HEK293 (cell line): ENCODE measurements at regions not wholly inside any gene's neighbourhood (a gene's known extent, or its start where the extent isn't known, plus 50 kb on each side); places are given as distances from the start of the nearest gene placed in this dataset.

Experiments
- CTCF ChIA-PET: fragments of 350-600 bp; formaldehyde crosslinking; extraction: SDS; loops from one replicate; lab custom pipeline; 2021; ENCODE audit warnings: antibody characterized with exemption; lab: Yijun Ruan, JAX
- POLR2A ChIA-PET: fragments of 300-600 bp; formaldehyde crosslinking; extraction: SDS; loops from one replicate; lab custom pipeline; 2020; ENCODE audit warnings: antibody characterized with exemption, inconsistent platforms; lab: Yijun Ruan, JAX
- H3K27ac ChIP-seq: fragments of 200-500 bp; sonication (Bioruptor generic); 2 replicates; pipeline ENCODE4 v1.5.1; 2014; ENCODE audit warnings: low read depth, low read length, control low read depth, inconsistent platforms; ENCODE audit errors: extremely low read depth
- H3K36me3 ChIP-seq, 2 experiments: fragments of 200-500 bp in 1 of 2; sonication (Bioruptor generic) in 1 of 2; 1 replicate in 1 of 2; 2 replicates in 1 of 2; pipeline ENCODE4 v1.5.1; 2014 to 2017; ENCODE audit warnings: inconsistent platforms in 2 of 2, low read length in 2 of 2; ENCODE audit not compliant: control insufficient read depth in 2 of 2, insufficient read depth in 1 of 2
- H3K4me1 ChIP-seq: fragments of 200-500 bp; sonication (Bioruptor generic); 2 replicates; pipeline ENCODE4 v1.5.1; 2014; ENCODE audit warnings: mild to moderate bottlenecking, low read length, inconsistent platforms; ENCODE audit not compliant: control insufficient read depth, insufficient read depth
- H3K4me3 ChIP-seq: 2 replicates; pipeline ENCODE4 v1.5.1; 2011; ENCODE audit warnings: low read depth, mild to moderate bottlenecking, control low read depth, low read length, moderate library complexity
- H3K9me3 ChIP-seq: fragments of 200-500 bp; sonication (Bioruptor generic); 2 replicates; pipeline ENCODE4 v1.5.1; 2014; ENCODE audit warnings: low read depth, low read length, inconsistent platforms; ENCODE audit not compliant: control insufficient read depth, insufficient read depth
- REPIN1 ChIP-seq: fragments of 450-650 bp; formaldehyde crosslinking; IDR thresholded peaks from 2 replicates; pipeline ENCODE4 v1.5.1; 2017; ENCODE audit warnings: missing biosample characterization, missing genetic modification characterization, low read depth
- SP2 ChIP-seq: fragments of 450-650 bp; formaldehyde crosslinking; IDR thresholded peaks from 2 replicates; pipeline ENCODE4 v1.5.1; 2016; ENCODE audit warnings: missing biosample characterization, missing genetic modification characterization
- SP3 ChIP-seq: fragments of 450-650 bp; formaldehyde crosslinking; IDR thresholded peaks from 2 replicates; pipeline ENCODE4 v1.5.1; 2016; ENCODE audit warnings: missing biosample characterization, missing genetic modification characterization
- ZFP69B ChIP-seq: fragments of 450-650 bp; formaldehyde crosslinking; IDR thresholded peaks from 2 replicates; pipeline ENCODE4 v1.5.1; 2016; ENCODE audit warnings: missing biosample characterization, missing genetic modification characterization
- ZNF157 ChIP-seq: fragments of 450-650 bp; formaldehyde crosslinking; IDR thresholded peaks from 2 replicates; pipeline ENCODE4 v1.5.1; 2016; ENCODE audit warnings: missing biosample characterization, missing genetic modification characterization
- ZNF214 ChIP-seq: fragments of 450-650 bp; formaldehyde crosslinking; IDR thresholded peaks from 2 replicates; pipeline ENCODE4 v1.5.1; 2017; ENCODE audit warnings: missing biosample characterization, mild to moderate bottlenecking, missing genetic modification characterization, borderline replicate concordance
- ZNF248 ChIP-seq: fragments of 450-650 bp; formaldehyde crosslinking; IDR thresholded peaks from 2 replicates; pipeline ENCODE4 v1.5.1; 2017; ENCODE audit warnings: missing biosample characterization, missing genetic modification characterization
- ZNF341 ChIP-seq: fragments of 450-650 bp; formaldehyde crosslinking; IDR thresholded peaks from 2 replicates; pipeline ENCODE4; 2016; ENCODE audit warnings: low read depth, missing biosample characterization, missing genetic modification characterization
- ZNF350 ChIP-seq: fragments of 450-650 bp; formaldehyde crosslinking; IDR thresholded peaks from 2 replicates; pipeline ENCODE4 v1.5.0; 2017; ENCODE audit warnings: missing biosample characterization, mild to moderate bottlenecking, missing genetic modification characterization
- ZNF426 ChIP-seq: fragments of 450-650 bp; formaldehyde crosslinking; IDR thresholded peaks from 2 replicates; pipeline ENCODE4 v1.5.1; 2017; ENCODE audit warnings: missing biosample characterization, missing genetic modification characterization, mild to moderate bottlenecking, inconsistent platforms, moderate library complexity
- ZNF521 ChIP-seq: fragments of 450-650 bp; formaldehyde crosslinking; IDR thresholded peaks from 2 replicates; pipeline ENCODE4 v1.5.1; 2017; ENCODE audit warnings: missing biosample characterization, mild to moderate bottlenecking, missing genetic modification characterization
- ZNF561 ChIP-seq: fragments of 450-650 bp; IDR thresholded peaks from 2 replicates; pipeline ENCODE4 v1.5.1; 2018; ENCODE audit warnings: missing biosample characterization, missing genetic modification characterization, borderline replicate concordance
- ZNF677 ChIP-seq: fragments of 450-650 bp; IDR thresholded peaks from 2 replicates; pipeline ENCODE4 v1.5.0; 2018; ENCODE audit warnings: missing biosample characterization, mild to moderate bottlenecking, missing genetic modification characterization, moderate library complexity
- TF ChIP-seq, protein P1 (sequence below): fragments of 450-650 bp; formaldehyde crosslinking; IDR thresholded peaks from 2 replicates; pipeline ENCODE4 v1.5.1; 2017; ENCODE audit warnings: missing biosample characterization, missing genetic modification characterization
- TF ChIP-seq, protein P2 (sequence below): IDR thresholded peaks from 2 replicates; pipeline ENCODE4 v1.6.1; 2011; ENCODE audit warnings: mild to moderate bottlenecking, low read depth, low read length, borderline replicate concordance
- TF ChIP-seq, protein P3 (sequence below): fragments of 450-650 bp; formaldehyde crosslinking; IDR thresholded peaks from 2 replicates; pipeline ENCODE4 v1.5.1; 2016; ENCODE audit warnings: missing biosample characterization, missing genetic modification characterization, borderline replicate concordance
- TF ChIP-seq, protein P4 (sequence below): fragments of 450-650 bp; formaldehyde crosslinking; IDR thresholded peaks from 2 replicates; pipeline ENCODE4 v1.5.1; 2017; ENCODE audit warnings: missing biosample characterization, missing genetic modification characterization
- TF ChIP-seq, protein P5 (sequence below): fragments of 450-650 bp; formaldehyde crosslinking; IDR thresholded peaks from 2 replicates; pipeline ENCODE4 v1.5.1; 2016; ENCODE audit warnings: missing biosample characterization, missing genetic modification characterization
- TF ChIP-seq, protein P6 (sequence below): fragments of 450-650 bp; formaldehyde crosslinking; IDR thresholded peaks from 2 replicates; pipeline ENCODE4 v1.5.1; 2016; ENCODE audit warnings: missing biosample characterization, missing genetic modification characterization, borderline replicate concordance

DNA sequence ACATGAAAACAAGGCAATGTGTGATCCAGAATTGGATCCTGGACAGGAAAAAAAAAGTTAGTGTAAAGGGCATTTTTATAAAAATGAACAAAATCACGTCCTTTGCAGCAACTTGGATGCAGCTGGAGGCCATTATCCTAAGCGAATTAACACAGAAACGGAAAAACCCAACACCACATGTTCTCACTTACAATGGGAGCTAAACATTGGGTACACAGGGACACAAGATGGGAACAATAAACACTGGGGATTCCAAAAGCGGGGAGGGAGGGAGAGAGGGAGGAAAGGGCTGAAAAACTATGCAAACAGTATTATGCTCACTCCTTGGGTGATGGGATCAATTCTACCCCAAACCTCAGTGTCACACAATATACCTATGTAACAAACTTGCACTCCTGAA lies 91.4 kb upstream of the BTBD3 start:
- TF ChIP-seq ZFP69B (tag by site-specific recombination): no peak
- no peak for TF ChIP-seq ZNF426 (tag by site-specific recombination)
- no peak for TF ChIP-seq ZNF677 (tag by site-specific recombination)
- TF ChIP-seq SP3: no peak
- TF ChIP-seq, protein P1, sequence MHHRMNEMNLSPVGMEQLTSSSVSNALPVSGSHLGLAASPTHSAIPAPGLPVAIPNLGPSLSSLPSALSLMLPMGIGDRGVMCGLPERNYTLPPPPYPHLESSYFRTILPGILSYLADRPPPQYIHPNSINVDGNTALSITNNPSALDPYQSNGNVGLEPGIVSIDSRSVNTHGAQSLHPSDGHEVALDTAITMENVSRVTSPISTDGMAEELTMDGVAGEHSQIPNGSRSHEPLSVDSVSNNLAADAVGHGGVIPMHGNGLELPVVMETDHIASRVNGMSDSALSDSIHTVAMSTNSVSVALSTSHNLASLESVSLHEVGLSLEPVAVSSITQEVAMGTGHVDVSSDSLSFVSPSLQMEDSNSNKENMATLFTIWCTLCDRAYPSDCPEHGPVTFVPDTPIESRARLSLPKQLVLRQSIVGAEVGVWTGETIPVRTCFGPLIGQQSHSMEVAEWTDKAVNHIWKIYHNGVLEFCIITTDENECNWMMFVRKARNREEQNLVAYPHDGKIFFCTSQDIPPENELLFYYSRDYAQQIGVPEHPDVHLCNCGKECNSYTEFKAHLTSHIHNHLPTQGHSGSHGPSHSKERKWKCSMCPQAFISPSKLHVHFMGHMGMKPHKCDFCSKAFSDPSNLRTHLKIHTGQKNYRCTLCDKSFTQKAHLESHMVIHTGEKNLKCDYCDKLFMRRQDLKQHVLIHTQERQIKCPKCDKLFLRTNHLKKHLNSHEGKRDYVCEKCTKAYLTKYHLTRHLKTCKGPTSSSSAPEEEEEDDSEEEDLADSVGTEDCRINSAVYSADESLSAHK (tag by site-specific recombination): no peak
- TF ChIP-seq, protein P2, sequence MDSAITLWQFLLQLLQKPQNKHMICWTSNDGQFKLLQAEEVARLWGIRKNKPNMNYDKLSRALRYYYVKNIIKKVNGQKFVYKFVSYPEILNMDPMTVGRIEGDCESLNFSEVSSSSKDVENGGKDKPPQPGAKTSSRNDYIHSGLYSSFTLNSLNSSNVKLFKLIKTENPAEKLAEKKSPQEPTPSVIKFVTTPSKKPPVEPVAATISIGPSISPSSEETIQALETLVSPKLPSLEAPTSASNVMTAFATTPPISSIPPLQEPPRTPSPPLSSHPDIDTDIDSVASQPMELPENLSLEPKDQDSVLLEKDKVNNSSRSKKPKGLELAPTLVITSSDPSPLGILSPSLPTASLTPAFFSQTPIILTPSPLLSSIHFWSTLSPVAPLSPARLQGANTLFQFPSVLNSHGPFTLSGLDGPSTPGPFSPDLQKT: no peak
- TF ChIP-seq ZNF341 (tag by site-specific recombination): no peak
- no peak for TF ChIP-seq ZNF157 (tag by site-specific recombination)
- TF ChIP-seq ZNF521 (tag by site-specific recombination): no peak
- no peak for TF ChIP-seq REPIN1 (tag by site-specific recombination)
- TF ChIP-seq, protein P3, sequence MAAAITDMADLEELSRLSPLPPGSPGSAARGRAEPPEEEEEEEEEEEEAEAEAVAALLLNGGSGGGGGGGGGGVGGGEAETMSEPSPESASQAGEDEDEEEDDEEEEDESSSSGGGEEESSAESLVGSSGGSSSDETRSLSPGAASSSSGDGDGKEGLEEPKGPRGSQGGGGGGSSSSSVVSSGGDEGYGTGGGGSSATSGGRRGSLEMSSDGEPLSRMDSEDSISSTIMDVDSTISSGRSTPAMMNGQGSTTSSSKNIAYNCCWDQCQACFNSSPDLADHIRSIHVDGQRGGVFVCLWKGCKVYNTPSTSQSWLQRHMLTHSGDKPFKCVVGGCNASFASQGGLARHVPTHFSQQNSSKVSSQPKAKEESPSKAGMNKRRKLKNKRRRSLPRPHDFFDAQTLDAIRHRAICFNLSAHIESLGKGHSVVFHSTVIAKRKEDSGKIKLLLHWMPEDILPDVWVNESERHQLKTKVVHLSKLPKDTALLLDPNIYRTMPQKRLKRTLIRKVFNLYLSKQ (tag by site-specific recombination): no peak
- TF ChIP-seq, protein P4, sequence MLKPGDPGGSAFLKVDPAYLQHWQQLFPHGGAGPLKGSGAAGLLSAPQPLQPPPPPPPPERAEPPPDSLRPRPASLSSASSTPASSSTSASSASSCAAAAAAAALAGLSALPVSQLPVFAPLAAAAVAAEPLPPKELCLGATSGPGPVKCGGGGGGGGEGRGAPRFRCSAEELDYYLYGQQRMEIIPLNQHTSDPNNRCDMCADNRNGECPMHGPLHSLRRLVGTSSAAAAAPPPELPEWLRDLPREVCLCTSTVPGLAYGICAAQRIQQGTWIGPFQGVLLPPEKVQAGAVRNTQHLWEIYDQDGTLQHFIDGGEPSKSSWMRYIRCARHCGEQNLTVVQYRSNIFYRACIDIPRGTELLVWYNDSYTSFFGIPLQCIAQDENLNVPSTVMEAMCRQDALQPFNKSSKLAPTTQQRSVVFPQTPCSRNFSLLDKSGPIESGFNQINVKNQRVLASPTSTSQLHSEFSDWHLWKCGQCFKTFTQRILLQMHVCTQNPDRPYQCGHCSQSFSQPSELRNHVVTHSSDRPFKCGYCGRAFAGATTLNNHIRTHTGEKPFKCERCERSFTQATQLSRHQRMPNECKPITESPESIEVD: no peak
- no peak for TF ChIP-seq ZNF350 (tag by site-specific recombination)
- TF ChIP-seq ZNF214 (tag by site-specific recombination): no peak
- TF ChIP-seq, protein P5, sequence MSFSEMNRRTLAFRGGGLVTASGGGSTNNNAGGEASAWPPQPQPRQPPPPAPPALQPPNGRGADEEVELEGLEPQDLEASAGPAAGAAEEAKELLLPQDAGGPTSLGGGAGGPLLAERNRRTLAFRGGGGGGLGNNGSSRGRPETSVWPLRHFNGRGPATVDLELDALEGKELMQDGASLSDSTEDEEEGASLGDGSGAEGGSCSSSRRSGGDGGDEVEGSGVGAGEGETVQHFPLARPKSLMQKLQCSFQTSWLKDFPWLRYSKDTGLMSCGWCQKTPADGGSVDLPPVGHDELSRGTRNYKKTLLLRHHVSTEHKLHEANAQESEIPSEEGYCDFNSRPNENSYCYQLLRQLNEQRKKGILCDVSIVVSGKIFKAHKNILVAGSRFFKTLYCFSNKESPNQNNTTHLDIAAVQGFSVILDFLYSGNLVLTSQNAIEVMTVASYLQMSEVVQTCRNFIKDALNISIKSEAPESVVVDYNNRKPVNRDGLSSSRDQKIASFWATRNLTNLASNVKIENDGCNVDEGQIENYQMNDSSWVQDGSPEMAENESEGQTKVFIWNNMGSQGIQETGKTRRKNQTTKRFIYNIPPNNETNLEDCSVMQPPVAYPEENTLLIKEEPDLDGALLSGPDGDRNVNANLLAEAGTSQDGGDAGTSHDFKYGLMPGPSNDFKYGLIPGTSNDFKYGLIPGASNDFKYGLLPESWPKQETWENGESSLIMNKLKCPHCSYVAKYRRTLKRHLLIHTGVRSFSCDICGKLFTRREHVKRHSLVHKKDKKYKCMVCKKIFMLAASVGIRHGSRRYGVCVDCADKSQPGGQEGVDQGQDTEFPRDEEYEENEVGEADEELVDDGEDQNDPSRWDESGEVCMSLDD (tag by site-specific recombination): no peak
- TF ChIP-seq, all 188 proteins: peak for 0
- H3K9me3 ChIP-seq: no peaks in the 10 kb centered on the region
- H3K4me3 ChIP-seq: no peak overlapping the region
- H3K27ac ChIP-seq: no peak overlapping the region
- no peaks in the 10 kb centered on the region for H3K36me3 ChIP-seq
- POLR2A ChIA-PET: no interaction called here
- no peaks in the 10 kb centered on the region for H3K4me1 ChIP-seq
- CTCF ChIA-PET: interaction anchor here (0.7 kb wide), 1 partner anchor 86 kb away, joined by 4 read pairs; no protein-coding TSS in a partner anchor

DNA sequence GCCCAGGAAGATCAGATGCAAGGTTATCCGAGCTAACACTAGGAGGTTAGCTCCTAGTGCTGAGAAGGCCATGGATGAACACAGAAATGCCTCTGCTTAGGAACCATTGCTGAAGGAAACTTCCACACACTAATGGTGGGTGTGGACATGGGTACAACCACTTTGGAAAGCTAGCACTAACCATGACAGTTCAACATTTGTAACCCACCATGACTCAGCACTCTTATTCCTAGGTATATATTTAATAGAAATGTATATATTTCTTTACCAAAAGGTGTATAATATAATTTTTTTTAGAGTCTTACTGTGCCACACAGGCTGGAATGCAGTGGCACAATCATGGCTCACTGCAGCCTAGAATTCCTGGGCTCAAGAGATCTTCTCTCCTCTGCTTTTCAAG lies 85.3 kb upstream of the BTBD3 start:
- Histone ChIP-seq H3K27ac (no peak overlapping the region), H3K9me3 (no peaks in the 10 kb centered on the region), H3K4me1 (no peaks in the 10 kb centered on the region), H3K36me3 (no peaks in the 10 kb centered on the region), H3K4me3 (no peak overlapping the region)
- ChIA-PET CTCF (no interaction called here), POLR2A (no interaction called here)
- TF ChIP-seq SP2: no peak
- no peak for TF ChIP-seq ZNF248 (tag by site-specific recombination)
- no peak for TF ChIP-seq ZNF521 (tag by site-specific recombination)
- no peak for TF ChIP-seq ZNF561 (tag by site-specific recombination)
- TF ChIP-seq, protein P6, sequence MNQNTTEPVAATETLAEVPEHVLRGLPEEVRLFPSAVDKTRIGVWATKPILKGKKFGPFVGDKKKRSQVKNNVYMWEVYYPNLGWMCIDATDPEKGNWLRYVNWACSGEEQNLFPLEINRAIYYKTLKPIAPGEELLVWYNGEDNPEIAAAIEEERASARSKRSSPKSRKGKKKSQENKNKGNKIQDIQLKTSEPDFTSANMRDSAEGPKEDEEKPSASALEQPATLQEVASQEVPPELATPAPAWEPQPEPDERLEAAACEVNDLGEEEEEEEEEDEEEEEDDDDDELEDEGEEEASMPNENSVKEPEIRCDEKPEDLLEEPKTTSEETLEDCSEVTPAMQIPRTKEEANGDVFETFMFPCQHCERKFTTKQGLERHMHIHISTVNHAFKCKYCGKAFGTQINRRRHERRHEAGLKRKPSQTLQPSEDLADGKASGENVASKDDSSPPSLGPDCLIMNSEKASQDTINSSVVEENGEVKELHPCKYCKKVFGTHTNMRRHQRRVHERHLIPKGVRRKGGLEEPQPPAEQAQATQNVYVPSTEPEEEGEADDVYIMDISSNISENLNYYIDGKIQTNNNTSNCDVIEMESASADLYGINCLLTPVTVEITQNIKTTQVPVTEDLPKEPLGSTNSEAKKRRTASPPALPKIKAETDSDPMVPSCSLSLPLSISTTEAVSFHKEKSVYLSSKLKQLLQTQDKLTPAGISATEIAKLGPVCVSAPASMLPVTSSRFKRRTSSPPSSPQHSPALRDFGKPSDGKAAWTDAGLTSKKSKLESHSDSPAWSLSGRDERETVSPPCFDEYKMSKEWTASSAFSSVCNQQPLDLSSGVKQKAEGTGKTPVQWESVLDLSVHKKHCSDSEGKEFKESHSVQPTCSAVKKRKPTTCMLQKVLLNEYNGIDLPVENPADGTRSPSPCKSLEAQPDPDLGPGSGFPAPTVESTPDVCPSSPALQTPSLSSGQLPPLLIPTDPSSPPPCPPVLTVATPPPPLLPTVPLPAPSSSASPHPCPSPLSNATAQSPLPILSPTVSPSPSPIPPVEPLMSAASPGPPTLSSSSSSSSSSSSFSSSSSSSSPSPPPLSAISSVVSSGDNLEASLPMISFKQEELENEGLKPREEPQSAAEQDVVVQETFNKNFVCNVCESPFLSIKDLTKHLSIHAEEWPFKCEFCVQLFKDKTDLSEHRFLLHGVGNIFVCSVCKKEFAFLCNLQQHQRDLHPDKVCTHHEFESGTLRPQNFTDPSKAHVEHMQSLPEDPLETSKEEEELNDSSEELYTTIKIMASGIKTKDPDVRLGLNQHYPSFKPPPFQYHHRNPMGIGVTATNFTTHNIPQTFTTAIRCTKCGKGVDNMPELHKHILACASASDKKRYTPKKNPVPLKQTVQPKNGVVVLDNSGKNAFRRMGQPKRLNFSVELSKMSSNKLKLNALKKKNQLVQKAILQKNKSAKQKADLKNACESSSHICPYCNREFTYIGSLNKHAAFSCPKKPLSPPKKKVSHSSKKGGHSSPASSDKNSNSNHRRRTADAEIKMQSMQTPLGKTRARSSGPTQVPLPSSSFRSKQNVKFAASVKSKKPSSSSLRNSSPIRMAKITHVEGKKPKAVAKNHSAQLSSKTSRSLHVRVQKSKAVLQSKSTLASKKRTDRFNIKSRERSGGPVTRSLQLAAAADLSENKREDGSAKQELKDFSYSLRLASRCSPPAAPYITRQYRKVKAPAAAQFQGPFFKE: no peak
